ENCODE measurements at regions not wholly inside any gene's neighbourhood (a gene's known extent, or its start where the extent isn't known, plus 50 kb on each side); places are given as distances from the start of the nearest gene placed in this dataset.

DNA sequence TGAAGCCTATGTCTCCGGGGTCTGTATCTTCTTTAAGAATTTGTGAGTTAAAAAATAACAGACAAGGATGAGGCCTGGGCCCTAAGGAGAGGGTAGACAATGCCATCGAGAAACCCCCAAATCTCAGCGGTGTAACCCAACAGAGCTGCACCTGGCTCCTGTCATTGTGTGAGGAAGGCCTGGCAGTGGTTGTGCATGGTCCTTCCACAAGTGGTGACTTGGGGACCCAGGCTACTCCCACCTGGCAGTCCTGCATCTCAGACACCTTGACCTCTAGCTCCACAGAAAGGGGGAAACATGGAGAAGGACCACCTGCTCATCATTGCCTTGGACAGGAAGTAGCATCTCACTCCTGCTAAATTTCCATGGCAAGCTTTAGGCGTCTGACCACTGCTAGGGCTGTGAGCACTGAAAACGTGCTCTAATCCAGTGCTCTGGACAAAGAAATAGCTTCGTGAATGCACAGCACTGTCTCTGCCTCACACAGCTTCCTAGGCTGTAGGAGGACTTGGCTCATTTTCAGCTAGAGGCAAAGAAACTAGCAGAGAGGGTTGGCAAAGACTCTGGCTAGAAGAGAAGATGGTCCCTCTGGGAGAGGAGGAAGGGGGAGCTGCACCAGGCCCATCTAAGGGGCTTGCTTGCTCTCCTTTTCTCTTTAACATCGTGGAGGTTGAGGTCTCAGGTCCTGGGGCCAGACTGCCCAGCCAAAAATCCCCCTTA lies 273.9 kb upstream of the ZMIZ1 start:
- TF ChIP-seq, protein P1, sequence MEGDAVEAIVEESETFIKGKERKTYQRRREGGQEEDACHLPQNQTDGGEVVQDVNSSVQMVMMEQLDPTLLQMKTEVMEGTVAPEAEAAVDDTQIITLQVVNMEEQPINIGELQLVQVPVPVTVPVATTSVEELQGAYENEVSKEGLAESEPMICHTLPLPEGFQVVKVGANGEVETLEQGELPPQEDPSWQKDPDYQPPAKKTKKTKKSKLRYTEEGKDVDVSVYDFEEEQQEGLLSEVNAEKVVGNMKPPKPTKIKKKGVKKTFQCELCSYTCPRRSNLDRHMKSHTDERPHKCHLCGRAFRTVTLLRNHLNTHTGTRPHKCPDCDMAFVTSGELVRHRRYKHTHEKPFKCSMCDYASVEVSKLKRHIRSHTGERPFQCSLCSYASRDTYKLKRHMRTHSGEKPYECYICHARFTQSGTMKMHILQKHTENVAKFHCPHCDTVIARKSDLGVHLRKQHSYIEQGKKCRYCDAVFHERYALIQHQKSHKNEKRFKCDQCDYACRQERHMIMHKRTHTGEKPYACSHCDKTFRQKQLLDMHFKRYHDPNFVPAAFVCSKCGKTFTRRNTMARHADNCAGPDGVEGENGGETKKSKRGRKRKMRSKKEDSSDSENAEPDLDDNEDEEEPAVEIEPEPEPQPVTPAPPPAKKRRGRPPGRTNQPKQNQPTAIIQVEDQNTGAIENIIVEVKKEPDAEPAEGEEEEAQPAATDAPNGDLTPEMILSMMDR (IDR thresholded peaks at IDR 0.05): no peak
- no peak for TF ChIP-seq EP300 (IDR thresholded peaks at IDR 0.05)
- no peak for TF ChIP-seq POLR2AphosphoS5 (IDR thresholded peaks at IDR 0.05)
- TF ChIP-seq POLR2A (IDR thresholded peaks at IDR 0.05): no peak
